Hepatocyte (in vitro differentiated cells): ENCODE measurements at regions not wholly inside any gene's neighbourhood (a gene's known extent, or its start where the extent isn't known, plus 50 kb on each side); places are given as distances from the start of the nearest gene placed in this dataset. TPM values are rescaled to one million over a fixed set of nuclear protein-coding genes. Genes with fewer than 3 reads are reported as not detected.

Experiments used
- DNase-seq: peaks from one replicate; pipeline ENCODE4 v3.0.0-alpha.2; 2016; ENCODE audit warnings: low spot score
- H2AFZ ChIP-seq: fragments of 200-600 bp; sonication (generic); 2 replicates; pipeline ENCODE4 v1.6.0; 2016; ENCODE audit warnings: antibody characterized with exemption, mild to moderate bottlenecking
- H3K27ac ChIP-seq: fragments of 200-600 bp; sonication (generic); 2 replicates; pipeline ENCODE4 v1.5.1; 2016; ENCODE audit warnings: mild to moderate bottlenecking
- H3K27me3 ChIP-seq: fragments of 200-600 bp; sonication (generic); 2 replicates; pipeline ENCODE4 v1.6.1; 2016
- H3K36me3 ChIP-seq: fragments of 200-600 bp; sonication (generic); replicated peaks from 2 replicates; pipeline ENCODE4 v1.5.1; 2016; ENCODE audit warnings: low read depth; ENCODE audit not compliant: insufficient read depth
- H3K4me1 ChIP-seq: fragments of 200-600 bp; sonication (generic); 2 replicates; pipeline ENCODE4 v1.5.1; 2016; ENCODE audit warnings: mild to moderate bottlenecking, moderate library complexity; ENCODE audit not compliant: insufficient read depth
- H3K4me2 ChIP-seq: fragments of 200-600 bp; sonication (generic); 2 replicates; pipeline ENCODE4 v1.6.0; 2016
- H3K4me3 ChIP-seq: fragments of 200-600 bp; sonication (generic); 2 replicates; pipeline ENCODE4 v1.5.1; 2016; ENCODE audit warnings: mild to moderate bottlenecking
- H3K79me2 ChIP-seq: fragments of 200-600 bp; sonication (generic); 2 replicates; pipeline ENCODE4 v1.6.0; 2017; ENCODE audit warnings: mild to moderate bottlenecking
- H3K9me2 ChIP-seq: fragments of 200-600 bp; sonication (generic); replicated peaks from 2 replicates; pipeline ENCODE4 v1.6.0; 2017; ENCODE audit warnings: mild to moderate bottlenecking; ENCODE audit not compliant: insufficient read depth
- H3K9me3 ChIP-seq: fragments of 200-600 bp; sonication (generic); 2 replicates; pipeline ENCODE4 v1.5.1; 2016; ENCODE audit warnings: low read depth, mild to moderate bottlenecking
- H4K20me1 ChIP-seq: fragments of 200-600 bp; sonication (generic); 2 replicates; pipeline ENCODE4 v1.6.0; 2016; ENCODE audit warnings: mild to moderate bottlenecking; ENCODE audit not compliant: insufficient read depth, poor library complexity, severe bottlenecking
- CTCF ChIP-seq: fragments of 200-600 bp; sonication (generic); IDR thresholded peaks from 2 replicates; pipeline ENCODE4 v1.5.1; 2016; ENCODE audit warnings: antibody characterized with exemption, mild to moderate bottlenecking; ENCODE audit not compliant: poor library complexity
- EZH2 ChIP-seq: fragments of 200-600 bp; sonication (generic); IDR thresholded peaks from 2 replicates; pipeline ENCODE4 v1.6.1; 2016; ENCODE audit warnings: antibody characterized with exemption, mild to moderate bottlenecking, borderline replicate concordance
- EZH2phosphoT487 ChIP-seq: fragments of 200-600 bp; sonication (generic); IDR thresholded peaks from one replicate; pipeline ENCODE4 v1.6.1; 2018; ENCODE audit warnings: antibody characterized with exemption, mild to moderate bottlenecking, low read depth, moderate library complexity; ENCODE audit not compliant: unreplicated experiment, severe bottlenecking
- WGBS: methylation state at CpG from one replicate; pipeline ENCODE4 v1.1.6; 2016; ENCODE audit warnings: low lambda C conversion rate; ENCODE audit errors: missing lambda C conversion rate; 5-methylcytosine and 5-hydroxymethylcytosine counted together
- small RNA-seq: library from RNA; depleted of rRNA; stranded (forward); fragments of <200 nt; gene quantifications from one replicate; pipeline ENCODE3, GENCODE V24; 2014

GRCh38 chr14:35236806-35237205 is 55.4 kb upstream of the PSMA6 start:
- 80% methylated on average over 2 of the region's 2 CpGs for WGBS
- no peak for TF ChIP-seq CTCF
- no peak for TF ChIP-seq EZH2
- TF ChIP-seq EZH2phosphoT487, result no peak
- Histone ChIP-seq H4K20me1 (no peaks in the 10 kb centered on the region), H3K4me2 (no peak overlapping the region), H3K9me3 (no peaks in the 10 kb centered on the region), H3K4me1 (no peaks in the 10 kb centered on the region), H3K79me2 (no peaks in the 10 kb centered on the region), H2AFZ (no peak overlapping the region), H3K9me2 (no peaks in the 10 kb centered on the region), H3K27me3 (no peaks in the 10 kb centered on the region), H3K36me3 (no peaks in the 10 kb centered on the region), H3K4me3 (no peak overlapping the region), H3K27ac (no peak overlapping the region)
- DNase-seq, result no peak

GRCh38 chr14:35240231-35240630 is 52.0 kb upstream of the PSMA6 start:
- Histone ChIP-seq H3K4me2 (no peak overlapping the region), H3K79me2 (no peaks in the 10 kb centered on the region), H3K27me3 (no peaks in the 10 kb centered on the region), H3K9me2 (no peaks in the 10 kb centered on the region), H3K9me3 (no peaks in the 10 kb centered on the region), H3K4me3 (no peak overlapping the region), H3K27ac (no peak overlapping the region), H4K20me1 (no peaks in the 10 kb centered on the region), H3K4me1 (no peaks in the 10 kb centered on the region), H3K36me3 (no peaks in the 10 kb centered on the region), H2AFZ (no peak overlapping the region)
- DNase-seq, result no peak
- TF ChIP-seq CTCF (no peak), EZH2phosphoT487 (no peak), EZH2 (no peak)
- 86% methylated on average over 1 of the region's 2 CpGs for WGBS

Small RNA genes in the stretch of these regions (small RNA-seq; reads per million reads assigned to genes)
- gene MRPL57P8, result not detected
